Thoracic aorta (tissue), 2 donors: ENCODE measurements at regions not wholly inside any gene's neighbourhood (a gene's known extent, or its start where the extent isn't known, plus 50 kb on each side); places are given as distances from the start of the nearest gene placed in this dataset.

Experiments
- ATAC-seq: fragments of 150-250 bp; one replicate; pipeline ENCODE4 v1.8.0; 2017; ENCODE audit warnings: low read depth; ENCODE audit not compliant: insufficient number of reproducible peaks, low FRiP score
- DNase-seq: peaks from one replicate; pipeline ENCODE4 v3.0.0-alpha.2; 2020; ENCODE audit warnings: low spot score
- H3K27ac ChIP-seq, 2 donors: fragments of 200-600 bp; sonication (generic); 1 replicate in 1 of 2; 2 replicates in 1 of 2; pipeline ENCODE4 v1.5.1; 2016; ENCODE audit warnings: mild to moderate bottlenecking in 2 of 2, moderate library complexity in 2 of 2
- H3K27me3 ChIP-seq: fragments of 200-600 bp; sonication (generic); replicated peaks from 2 replicates; pipeline ENCODE4 v1.6.0; 2016; ENCODE audit warnings: mild to moderate bottlenecking; ENCODE audit not compliant: insufficient read depth
- H3K36me3 ChIP-seq: fragments of 200-600 bp; sonication (generic); one replicate; pipeline ENCODE4 v1.5.1; 2016
- H3K4me1 ChIP-seq, 2 donors: fragments of 200-600 bp; sonication (generic); 1 replicate in 1 of 2; 2 replicates in 1 of 2; pipeline versions ENCODE4 v1.5.1 to v1.6.0; 2016; ENCODE audit warnings: low read depth in 2 of 2, mild to moderate bottlenecking in 1 of 2; ENCODE audit not compliant: control insufficient read depth in 1 of 2
- H3K4me3 ChIP-seq: fragments of 200-600 bp; sonication (generic); 2 replicates; pipeline ENCODE4 v1.5.1; 2016; ENCODE audit warnings: mild to moderate bottlenecking
- H3K9me3 ChIP-seq: fragments of 200-600 bp; sonication (generic); 2 replicates; pipeline ENCODE4 v1.5.1; 2016
- TF ChIP-seq, protein P1 (sequence below): fragments of 200-600 bp; sonication (generic); IDR thresholded peaks from one replicate; pipeline ENCODE4 v1.5.1; 2019; ENCODE audit warnings: antibody characterized with exemption

DNA sequence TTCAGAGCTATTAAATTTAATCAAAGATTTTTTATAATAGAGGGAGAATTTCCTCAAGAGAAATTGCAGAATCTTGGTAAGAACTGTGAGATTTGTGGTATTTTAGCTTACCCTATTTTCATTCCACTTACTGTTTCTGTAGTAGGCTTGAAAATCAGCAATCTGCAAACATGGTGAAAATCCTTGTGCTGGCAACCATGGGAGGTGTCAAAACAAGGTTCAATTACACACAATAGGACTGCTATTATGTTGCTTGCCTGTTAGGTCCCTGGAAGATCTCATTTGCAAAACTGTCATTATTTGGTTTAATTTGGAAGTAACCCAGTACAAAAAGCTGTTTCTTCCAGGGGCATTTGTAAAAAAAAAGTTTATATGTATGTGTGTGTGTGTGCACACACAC lies 662.8 kb upstream of the SLITRK6 start:
- H3K36me3 ChIP-seq = no peaks in the 10 kb centered on the region
- no peak for ATAC-seq
- H3K4me1 ChIP-seq = no peaks in the 10 kb centered on the region
- DNase-seq = no peak
- no peaks in the 10 kb centered on the region for H3K27me3 ChIP-seq
- no peaks in the 10 kb centered on the region for H3K9me3 ChIP-seq
- H3K4me3 ChIP-seq = no peak overlapping the region
- H3K27ac ChIP-seq = no peak overlapping the region
- TF ChIP-seq, protein P1, sequence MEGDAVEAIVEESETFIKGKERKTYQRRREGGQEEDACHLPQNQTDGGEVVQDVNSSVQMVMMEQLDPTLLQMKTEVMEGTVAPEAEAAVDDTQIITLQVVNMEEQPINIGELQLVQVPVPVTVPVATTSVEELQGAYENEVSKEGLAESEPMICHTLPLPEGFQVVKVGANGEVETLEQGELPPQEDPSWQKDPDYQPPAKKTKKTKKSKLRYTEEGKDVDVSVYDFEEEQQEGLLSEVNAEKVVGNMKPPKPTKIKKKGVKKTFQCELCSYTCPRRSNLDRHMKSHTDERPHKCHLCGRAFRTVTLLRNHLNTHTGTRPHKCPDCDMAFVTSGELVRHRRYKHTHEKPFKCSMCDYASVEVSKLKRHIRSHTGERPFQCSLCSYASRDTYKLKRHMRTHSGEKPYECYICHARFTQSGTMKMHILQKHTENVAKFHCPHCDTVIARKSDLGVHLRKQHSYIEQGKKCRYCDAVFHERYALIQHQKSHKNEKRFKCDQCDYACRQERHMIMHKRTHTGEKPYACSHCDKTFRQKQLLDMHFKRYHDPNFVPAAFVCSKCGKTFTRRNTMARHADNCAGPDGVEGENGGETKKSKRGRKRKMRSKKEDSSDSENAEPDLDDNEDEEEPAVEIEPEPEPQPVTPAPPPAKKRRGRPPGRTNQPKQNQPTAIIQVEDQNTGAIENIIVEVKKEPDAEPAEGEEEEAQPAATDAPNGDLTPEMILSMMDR = no peak

DNA sequence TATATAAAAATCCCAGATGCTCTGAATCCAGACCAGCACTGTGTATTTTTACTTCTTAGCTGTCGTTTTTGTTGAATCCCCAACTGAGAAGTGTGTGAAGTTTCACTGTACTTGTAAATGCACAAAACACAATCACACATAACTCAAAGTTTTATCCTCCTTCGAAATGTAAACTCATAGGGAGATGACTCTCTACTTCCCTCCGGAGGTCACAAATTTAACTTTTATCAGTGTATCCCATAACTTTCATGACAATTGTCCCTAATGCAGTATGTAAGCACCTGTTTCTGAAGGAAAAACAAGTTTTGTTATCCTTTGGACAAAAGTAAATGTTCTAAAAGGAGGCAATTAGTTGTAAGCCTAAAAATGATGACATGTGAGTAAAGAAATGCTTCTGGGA lies 665.0 kb upstream of the SLITRK6 start:
- no peaks in the 10 kb centered on the region for H3K9me3 ChIP-seq
- no peaks in the 10 kb centered on the region for H3K27me3 ChIP-seq
- DNase-seq = no peak
- H3K36me3 ChIP-seq = no peaks in the 10 kb centered on the region
- ATAC-seq = no peak
- TF ChIP-seq, protein P1 = no peak
- H3K27ac ChIP-seq = no peak overlapping the region
- H3K4me3 ChIP-seq = no peak overlapping the region
- H3K4me1 ChIP-seq = no peaks in the 10 kb centered on the region

DNA sequence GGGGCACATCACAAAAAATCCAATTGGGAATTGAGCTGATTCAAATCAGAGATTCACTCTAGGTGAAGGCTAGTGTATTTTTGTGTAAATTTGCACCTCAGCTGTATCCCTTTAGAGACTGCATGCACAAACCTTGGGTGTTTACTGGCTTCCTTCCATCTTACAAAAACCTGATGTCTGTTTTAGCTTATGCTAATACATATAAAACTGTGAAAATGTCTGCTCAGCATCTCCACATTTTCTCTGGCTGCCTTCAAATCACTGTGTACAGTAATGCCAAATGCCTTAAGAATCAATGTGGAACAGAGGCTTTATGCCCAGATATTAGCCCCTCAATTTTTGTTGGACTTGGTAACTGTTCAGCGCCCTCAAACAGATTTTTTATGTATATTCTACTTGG lies 675.8 kb upstream of the SLITRK6 start:
- Histone ChIP-seq H3K27ac (no peak overlapping the region), H3K36me3 (no peaks in the 10 kb centered on the region), H3K4me3 (no peak overlapping the region), H3K9me3 (no peaks in the 10 kb centered on the region), H3K4me1 (no peaks in the 10 kb centered on the region), H3K27me3 (no peaks in the 10 kb centered on the region)
- ATAC-seq = no peak
- DNase-seq = no peak
- TF ChIP-seq, protein P1 = no peak

DNA sequence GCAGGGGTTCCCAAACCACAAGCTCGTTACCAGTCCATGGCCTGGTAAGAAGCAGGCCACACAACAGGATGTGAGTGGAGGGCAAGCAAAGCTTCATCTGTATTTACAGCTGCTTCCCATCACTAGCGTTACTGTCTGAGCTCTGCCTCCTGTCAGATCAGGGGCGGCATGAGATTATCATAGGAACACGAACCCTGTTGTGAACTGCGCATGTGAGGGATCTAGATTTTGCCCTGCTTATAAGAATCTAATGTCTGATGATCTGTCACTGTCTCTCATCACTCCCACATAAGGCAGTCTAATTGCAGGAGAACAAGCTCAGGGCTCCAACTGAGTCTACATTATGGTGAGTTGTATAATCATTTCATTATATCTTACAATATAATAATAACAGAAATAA lies 677.4 kb upstream of the SLITRK6 start:
- no peak overlapping the region for H3K4me3 ChIP-seq
- H3K27ac ChIP-seq = no peak overlapping the region
- H3K36me3 ChIP-seq = no peaks in the 10 kb centered on the region
- TF ChIP-seq, protein P1 = no peak
- no peaks in the 10 kb centered on the region for H3K27me3 ChIP-seq
- no peaks in the 10 kb centered on the region for H3K4me1 ChIP-seq
- H3K9me3 ChIP-seq = no peaks in the 10 kb centered on the region
- DNase-seq (no peak), ATAC-seq (no peak)

DNA sequence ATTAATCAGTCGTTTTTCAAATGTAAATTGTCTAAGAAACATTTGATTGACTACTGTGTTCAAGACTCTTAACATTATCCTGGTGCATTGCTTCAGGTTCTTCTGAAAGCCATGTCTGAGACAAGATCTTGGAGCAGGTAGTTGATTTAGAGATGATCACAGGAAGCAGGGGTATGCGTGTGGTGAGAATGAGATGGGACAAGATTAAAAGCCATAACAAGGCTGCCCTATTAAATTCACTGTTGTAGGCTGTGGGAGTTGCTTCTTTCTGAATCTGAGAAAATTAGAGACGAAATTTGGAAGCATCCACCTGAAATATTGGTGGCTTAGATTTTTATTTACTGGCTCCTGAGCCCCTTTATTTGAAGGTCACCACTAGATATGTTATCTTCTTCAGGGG lies 687.4 kb upstream of the SLITRK6 start:
- Histone ChIP-seq H3K36me3 (no peaks in the 10 kb centered on the region), H3K4me3 (no peak overlapping the region), H3K27me3 (no peaks in the 10 kb centered on the region), H3K4me1 (no peaks in the 10 kb centered on the region), H3K27ac (no peak overlapping the region), H3K9me3 (no peaks in the 10 kb centered on the region)
- DNase-seq (no peak), ATAC-seq (no peak)
- TF ChIP-seq, protein P1 = no peak
